ENCODE measurements at regions not wholly inside any gene's neighbourhood (a gene's known extent, or its start where the extent isn't known, plus 50 kb on each side); places are given as distances from the start of the nearest gene placed in this dataset.

DNA sequence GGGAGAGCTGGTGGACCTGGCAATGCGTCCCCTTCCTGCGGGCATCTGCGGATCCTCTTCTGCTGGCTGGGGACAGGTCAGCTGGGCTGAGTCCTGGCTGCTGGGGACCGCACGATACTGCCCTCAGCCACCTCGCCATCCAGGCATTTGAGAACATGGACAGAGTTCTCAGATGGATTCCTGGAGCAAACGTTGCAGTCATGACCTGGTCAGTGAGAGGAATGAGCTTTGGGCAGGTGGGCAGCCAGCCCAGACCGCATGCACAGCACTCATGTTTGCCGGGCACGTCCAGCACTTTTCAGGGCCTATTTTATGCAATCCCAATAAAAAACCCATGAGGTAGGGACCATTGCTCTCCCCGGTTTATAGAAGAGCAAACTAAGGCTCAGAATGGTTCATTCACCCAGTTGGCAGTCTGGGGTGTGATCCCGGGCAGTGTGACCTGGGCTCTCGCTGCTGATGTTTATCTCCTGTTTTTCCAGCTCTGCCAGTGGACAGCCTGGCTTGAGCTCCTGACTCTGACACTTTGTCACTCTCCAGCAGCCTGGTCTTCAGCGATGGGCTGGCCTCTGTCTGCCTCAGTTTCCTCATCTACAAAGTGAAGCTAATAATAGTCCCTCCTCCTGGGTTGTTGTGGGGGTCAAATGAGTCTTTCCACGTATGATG lies 294.7 kb downstream of the IRF8 start:
- no peak for DNase-seq (ENCODE audit: low read depth)

DNA sequence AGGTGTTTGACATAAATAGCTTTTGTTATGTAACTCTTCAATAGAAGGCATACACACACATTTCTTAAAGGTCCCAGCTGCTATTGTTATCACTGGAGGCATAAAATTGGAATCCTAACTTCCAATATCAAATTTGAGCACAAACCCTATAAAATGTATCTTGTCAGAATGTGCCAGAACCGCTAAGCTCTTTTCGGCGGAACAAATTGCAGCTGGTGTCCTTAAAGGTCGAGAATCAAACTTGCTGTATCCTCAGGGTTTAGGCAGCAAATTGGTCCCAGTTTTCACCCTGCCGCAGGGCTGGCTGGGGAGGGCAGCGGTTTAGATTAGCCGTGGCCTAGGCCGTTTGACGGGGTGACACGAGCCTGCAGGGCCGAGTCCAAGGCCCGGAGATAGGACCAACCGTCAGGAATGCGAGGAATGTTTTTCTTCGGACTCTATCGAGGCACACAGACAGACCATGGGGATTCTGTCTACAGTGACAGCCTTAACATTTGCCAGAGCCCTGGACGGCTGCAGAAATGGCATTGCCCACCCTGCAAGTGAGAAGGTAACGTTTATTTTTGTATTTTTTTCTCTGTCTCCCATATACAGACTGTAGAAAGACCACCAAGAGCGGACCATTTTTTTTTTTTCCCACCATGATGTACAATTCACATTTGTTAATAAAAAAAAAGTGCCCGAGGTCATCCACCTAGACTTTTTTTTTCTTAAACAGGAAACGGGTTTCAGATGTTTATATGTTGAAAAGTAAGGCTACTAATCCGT lies 297.1 kb downstream of the IRF8 start:
- no peak for DNase-seq (ENCODE audit: low read depth)

- no peak for DNase-seq (ENCODE audit: low read depth)
These were observed 297.9 kb downstream of the IRF8 start for GRCh38 chr16:86196687-86197391.

DNA sequence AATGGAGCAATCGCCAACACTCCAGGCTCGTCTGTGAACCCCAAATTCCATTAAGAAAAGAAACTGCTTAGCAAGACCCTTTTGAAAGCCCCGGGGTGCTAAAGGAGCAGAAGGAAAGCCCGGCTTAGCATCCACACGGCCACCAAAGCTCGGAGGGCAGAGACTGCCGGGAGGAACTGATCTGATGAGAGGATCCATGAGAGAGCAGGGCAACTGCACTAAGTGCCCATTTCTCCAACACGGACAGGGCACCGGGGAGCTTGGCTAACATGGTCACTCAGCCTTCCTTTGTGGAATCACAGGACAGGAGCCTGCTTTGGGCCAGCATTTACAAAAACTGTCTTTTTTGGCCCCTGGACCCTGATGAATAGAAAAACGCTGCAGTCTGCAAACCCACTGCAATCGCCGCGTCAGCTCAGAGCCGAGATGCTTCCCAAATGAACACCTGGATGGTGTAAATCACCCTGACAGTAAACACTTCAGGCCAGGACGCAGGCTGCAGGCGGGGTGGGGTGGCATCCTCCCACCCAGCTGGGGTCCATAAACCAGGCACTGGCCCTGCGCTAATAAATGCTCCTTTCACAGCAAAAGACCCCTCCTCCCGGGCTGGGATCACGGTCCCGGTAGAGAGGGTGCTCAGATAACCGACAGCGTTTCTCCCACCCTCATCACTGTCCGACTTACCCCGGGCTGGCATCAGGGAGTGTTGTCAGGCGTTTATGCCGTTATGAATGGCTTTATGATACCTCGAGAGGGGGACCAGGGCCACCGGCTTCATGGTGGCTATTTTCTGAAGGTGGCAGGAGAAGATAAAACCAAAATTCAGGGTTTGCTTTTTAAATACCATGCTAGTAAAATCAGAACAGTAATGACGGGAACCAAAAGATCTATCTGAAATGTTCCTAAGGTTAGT lies 299.5 kb downstream of the IRF8 start:
- DNase-seq (ENCODE audit: low read depth), result no peak

GRCh38 chr16:86199182-86199581 lies 300.2 kb downstream of the IRF8 start:
- DNase-seq (ENCODE audit: low read depth), result no peak

DNA sequence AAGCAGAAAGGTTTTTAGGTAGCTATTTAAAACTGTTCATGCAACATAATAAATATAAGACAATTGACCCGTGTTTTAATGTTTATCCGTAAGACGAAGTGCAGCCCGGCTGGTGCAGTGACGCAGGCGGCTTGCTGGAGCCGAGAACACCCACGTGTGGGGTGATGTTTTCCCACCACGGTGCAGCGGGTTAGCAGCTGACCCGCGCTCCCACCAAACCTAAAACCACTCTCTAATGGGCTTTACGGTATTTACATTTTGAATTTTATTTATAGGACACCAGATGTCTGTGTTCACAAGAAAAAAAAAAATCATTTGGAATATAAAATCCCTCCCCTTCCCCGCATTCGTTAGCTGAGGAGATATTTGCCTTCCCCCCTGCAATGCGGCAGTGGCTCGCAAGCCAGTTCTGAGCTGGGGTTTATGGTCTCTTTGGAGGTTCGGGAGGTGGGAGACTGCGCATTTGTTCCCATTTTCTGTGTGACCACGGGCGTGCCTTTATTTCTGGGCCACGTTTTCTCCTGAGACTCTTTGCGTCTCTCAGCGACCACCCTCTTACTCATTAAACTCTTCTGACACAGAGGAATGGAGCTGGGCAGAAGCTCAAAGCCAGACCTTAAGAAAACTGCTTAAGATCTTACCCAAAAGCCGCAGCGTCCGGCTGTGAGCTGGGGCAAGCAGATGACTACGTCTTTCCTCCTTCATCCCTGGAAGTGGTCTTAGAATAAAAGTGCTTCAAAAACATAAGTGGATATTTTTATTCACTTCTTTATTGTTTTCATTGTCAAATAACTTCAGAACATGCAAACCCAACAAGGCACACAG lies 301.1 kb downstream of the IRF8 start:
- no peak for DNase-seq (ENCODE audit: low read depth)

DNA sequence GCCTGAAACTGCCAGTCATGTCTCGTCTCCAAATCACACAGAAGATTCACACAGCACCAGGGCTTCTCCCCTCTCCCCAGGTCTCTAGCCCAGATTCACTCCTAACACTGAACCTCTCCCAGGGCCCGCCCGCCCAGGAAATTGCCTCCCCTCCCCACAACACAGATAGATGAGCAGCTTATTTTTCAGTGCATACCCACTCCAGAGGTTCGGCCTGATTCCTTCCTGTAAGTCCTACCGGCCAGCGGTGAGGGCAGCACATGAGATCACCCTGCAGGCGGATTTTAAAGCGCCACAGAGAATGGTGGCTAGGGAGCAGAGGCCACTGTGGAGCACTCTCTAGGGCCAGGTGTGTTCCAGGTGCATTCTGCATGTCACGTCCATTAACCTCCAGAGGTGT lies 301.8 kb downstream of the IRF8 start:
- DNase-seq (ENCODE audit: low read depth), result no peak

DNA sequence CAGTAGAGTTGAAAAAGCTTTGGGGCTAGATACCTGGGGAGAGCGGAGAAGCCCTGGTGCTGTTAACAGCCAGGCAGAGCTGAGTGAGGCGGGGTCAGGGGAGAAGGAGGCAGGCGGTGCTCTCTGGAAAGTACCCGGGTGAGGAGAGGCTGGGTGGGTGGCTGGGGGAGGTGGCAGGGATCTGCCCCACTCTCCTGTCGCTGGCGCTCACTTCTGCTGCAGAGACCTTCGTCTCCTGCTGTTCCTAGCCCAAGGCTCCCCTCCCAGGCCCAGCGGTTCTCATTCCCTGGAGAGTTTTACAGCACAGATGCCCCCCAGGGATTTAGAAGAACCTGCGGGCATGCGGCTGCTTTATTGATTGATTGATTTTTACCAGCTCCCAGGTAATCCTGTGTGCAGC lies 302.8 kb downstream of the IRF8 start:
- DNase-seq (ENCODE audit: low read depth), result no peak

- no peak for DNase-seq (ENCODE audit: low read depth)
These were observed 303.3 kb downstream of the IRF8 start for GRCh38 chr16:86202267-86202666.

DNA sequence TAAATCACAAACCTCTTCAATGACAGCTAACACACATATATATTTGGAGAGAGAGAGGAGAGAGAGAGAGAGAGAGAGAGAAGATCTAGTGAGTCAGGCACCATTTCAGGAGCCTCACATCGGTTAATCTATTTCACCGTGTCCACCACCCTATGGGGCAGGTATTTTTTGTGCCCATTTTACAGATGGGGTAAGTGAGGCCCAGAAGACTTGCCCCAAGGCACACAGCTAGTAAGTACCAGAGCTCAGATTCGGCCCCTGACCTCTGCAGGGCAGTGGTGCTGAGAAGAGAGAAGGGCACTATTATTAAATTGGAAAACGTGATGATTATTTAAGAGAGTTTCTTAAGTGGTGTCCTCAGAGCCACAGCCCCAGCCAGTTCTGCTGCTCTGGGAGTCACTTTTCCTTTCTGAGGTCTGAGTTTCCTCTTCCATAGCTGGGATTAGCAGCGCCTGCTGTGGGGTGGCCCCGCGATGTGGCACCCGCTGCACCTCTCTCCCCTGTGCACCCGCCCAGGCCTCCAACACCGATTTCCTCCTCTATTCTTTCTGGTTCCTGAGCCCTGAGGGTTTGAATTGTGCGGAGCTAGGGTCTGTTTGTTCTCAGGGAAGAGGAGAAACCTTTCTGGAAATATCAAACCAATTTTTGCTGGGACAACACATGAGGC lies 303.9 kb downstream of the IRF8 start:
- no peak for DNase-seq (ENCODE audit: low read depth)

DNA sequence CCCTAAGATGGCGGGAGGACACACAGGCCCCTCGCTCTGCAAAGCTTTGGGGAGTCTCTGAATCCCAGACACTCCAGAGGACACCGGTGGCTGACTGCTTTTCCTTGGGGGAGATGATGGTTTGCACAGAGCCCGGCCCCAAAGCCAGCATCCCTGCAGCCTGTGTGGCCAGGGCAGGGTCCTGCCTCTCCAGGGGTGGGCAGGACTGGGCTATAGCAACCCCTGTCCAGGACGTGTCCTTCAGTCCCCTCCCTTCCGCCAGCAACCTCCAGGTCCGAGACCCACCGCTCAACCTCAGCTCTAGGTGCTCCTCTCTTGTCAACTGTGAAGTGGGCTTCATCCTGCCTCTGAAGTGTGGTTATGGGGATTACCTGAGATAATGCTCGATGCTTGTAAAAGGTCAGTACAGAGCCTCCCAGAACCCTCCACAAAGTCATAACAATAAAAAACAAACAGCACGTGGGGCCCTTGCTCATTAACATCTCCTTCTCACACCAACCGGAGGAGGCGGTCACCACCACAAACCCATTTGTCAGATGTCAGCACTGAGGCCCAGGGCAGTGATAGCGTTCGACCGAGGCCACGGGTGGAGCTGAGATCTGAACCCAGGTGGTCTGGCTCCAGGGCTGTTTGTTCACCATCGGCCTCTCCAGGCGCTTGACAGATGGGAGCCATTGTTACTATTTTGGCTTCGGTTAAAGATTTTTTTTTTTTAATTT lies 304.8 kb downstream of the IRF8 start:
- no peak for DNase-seq (ENCODE audit: low read depth)

DNA sequence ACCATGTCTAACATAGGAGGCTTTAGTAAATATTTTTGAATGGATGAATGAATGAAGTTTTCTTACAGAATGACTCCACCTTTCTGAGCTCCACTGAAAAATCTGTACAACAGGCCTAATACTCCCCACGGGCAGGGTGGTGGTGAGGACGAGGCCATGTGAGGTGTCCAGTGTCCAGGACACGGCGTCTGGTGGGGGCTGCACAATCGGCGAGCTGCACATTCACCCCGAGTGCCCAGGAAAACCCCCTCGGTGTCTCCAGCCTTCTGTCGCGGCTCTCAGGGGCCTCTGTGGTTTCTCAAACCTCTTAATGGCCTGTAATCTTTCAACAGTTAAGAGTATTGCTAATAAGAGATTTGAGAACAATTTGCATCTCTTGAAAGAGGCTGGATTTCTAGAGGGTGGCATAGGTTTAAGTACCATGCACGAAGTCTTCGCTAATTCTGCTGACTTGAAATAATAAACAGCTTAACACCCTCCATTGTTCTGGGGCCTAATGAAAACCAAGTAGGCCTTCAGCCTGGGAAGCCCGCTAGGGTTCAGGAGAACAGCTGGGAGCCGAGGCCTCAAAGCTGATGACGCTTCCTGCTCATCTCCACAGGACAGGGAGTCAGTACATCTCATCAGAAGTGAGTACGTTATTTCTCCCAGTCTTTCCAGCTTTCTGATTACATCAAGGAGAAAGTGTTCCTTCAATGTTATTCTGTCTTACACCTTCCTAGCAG lies 304.6 kb upstream of the FOXF1 start:
- no peak for DNase-seq (ENCODE audit: low read depth)

DNA sequence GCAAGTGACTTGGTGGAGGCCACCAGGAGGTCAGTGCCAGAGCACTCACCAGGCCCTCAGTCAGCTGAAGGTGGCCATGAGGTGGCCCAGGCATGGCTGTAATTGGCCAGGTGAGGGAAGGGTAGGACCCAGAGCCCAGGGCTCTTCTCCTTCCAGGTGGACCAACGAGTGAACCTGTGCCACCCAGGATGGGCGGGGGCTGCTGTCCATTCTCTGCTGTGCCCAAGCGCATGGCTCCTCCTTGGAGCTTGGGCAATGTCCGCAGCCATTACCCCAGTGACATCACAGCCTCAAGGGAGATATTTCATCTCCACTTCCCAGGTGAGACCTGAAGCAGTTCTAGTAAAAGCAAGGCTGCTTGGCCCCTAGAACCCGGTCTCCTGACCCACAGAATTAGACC lies 303.0 kb upstream of the FOXF1 start:
- DNase-seq (ENCODE audit: low read depth), result no peak

GRCh38 chr16:86209202-86209601 lies 301.1 kb upstream of the FOXF1 start:
- no peak for DNase-seq (ENCODE audit: low read depth)

DNA sequence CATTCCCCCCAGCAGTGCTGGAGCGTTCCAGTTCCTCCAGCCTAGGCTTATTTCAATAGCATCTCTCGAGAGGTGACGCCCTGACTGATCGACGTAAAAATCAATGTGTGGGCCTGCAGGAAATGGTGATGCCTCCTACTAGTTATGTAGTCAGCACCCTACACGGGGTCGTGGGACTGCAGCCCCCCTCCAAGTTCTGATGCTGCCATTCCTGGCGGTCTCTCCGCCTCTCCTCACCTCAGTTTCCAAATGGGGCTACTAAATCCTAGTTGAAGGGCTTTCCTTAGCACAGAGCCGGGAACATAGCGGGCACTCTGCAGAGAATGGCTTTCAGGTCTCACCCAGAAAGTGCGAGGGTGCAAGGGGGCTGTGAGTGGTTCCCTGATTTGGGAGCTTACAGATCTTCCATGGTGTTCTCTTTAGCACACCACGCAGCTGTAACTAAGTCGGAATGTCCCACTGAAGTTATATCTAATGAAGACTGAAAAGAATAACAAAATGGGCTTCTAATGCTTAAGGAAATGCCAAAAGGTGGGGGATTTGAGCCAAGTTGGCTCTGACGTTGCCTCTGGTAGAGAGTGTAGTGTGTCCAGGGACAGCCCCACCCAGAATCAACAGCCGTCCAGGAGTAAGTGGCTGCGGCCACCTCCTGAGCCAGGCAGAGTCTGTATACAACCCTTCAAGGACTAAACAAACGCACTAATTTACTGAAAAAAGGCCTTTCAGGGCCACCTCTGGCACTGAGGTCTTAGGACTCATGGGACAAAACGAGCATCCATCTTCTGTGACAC lies 299.7 kb upstream of the FOXF1 start:
- no peak for DNase-seq (ENCODE audit: low read depth)

DNA sequence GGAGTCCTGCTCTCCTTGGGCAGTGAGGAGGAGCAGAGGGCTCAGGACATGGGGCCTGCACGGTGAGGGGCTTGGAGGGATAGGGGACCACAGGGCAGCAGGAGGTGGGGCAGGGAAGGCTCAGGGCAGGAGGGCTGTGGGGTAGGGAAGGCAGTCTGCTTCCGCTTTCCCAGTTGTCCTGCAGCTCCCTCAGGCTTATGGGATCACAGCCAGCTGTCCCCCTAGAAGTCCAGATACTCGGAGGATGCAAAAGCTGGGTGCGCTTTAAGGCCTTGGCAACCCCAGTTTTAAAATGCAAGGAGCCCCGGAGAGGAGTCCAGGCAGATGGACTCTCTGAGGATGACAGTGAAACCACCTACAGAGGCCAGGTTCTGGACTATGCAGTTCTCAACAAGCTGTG lies 299.1 kb upstream of the FOXF1 start:
- no peak for DNase-seq (ENCODE audit: low read depth)

GRCh38 chr16:86211800-86212199 lies 298.5 kb upstream of the FOXF1 start:
- DNase-seq (ENCODE audit: low read depth), result no peak
